NB4 (cell line): ENCODE measurements at regions not wholly inside any gene's neighbourhood (a gene's known extent, or its start where the extent isn't known, plus 50 kb on each side); places are given as distances from the start of the nearest gene placed in this dataset.

Source experiments
- CTCF ChIP-seq: IDR thresholded peaks from one replicate; pipeline ENCODE4 v1.5.1; 2012; ENCODE audit warnings: low read depth, low read length
- MAX ChIP-seq: IDR thresholded peaks from 2 replicates; pipeline ENCODE4 v1.6.1; 2011; ENCODE audit warnings: low read depth, low read length
- MYC ChIP-seq: IDR thresholded peaks from 2 replicates; pipeline ENCODE4 v1.6.1; 2011; ENCODE audit warnings: low read depth, low read length
- POLR2A ChIP-seq: IDR thresholded peaks from 2 replicates; pipeline ENCODE4 v1.6.1; 2011; ENCODE audit warnings: mild to moderate bottlenecking; ENCODE audit not compliant: insufficient read length; ENCODE audit errors: extremely low read depth

DNA sequence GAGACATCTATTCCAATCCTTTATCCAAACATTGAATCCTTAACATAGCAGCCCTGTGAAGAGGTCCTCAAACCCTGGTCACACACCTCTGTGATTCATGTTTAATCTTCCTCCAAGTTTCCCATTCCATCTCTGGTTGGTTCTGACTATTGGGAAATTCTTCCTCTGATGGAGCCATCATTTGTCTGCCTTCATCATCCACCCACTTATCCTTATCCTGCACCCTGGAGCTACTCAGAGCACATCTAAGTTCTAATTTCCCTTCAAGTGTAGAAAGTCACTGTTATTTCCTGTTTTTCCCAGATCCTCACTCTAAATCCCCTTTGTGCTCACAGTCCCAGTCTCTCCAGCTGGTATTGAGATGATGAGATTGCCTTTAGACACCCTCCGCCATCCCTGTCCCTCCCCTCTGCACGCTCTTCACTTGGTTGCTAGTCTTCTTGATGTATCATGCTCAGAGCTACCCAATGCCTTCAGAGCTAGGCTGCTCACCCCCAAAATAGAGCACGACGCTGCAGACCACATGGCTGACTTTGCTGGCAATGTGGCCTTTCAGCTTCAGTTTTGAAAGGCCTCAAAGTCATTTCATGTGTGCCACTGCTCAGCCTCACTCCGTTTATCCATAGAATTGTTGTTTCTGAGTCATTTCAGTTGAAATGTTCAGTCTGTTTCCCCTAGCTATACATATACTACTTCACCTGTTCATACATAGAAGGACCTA lies 154.3 kb downstream of the PALM2AKAP2 start:
- TF ChIP-seq CTCF (no peak), MAX (no peak), MYC (no peak), POLR2A (no peak)
